Spleen (tissue), 11 donors: ENCODE measurements at regions not wholly inside any gene's neighbourhood (a gene's known extent, or its start where the extent isn't known, plus 50 kb on each side); places are given as distances from the start of the nearest gene placed in this dataset.

Experiments used
- DNase-seq: peaks from one replicate; pipeline ENCODE4 v3.0.0-alpha.2; 2020
- H3K27ac ChIP-seq, 8 donors: fragments of 200-600 bp; sonication (generic) in 7 of 8; 1 replicate in 4 of 8; 2 replicates in 4 of 8; pipeline versions ENCODE4 v1.5.0 to v1.8.0; 2016 to 2021; ENCODE audit warnings: inconsistent platforms in 4 of 8, mild to moderate bottlenecking in 4 of 8, moderate library complexity in 1 of 8
- H3K27me3 ChIP-seq, 7 donors: fragments of 200-600 bp; sonication (generic) in 6 of 7; replicated peaks in 1 of 7; 1 replicate in 4 of 7; 2 replicates in 3 of 7; pipeline versions ENCODE4 v1.5.0 to v1.8.0; 2016 to 2021; ENCODE audit warnings: inconsistent platforms in 3 of 7, mild to moderate bottlenecking in 1 of 7
- H3K36me3 ChIP-seq, 6 donors: fragments of 200-600 bp; sonication (generic) in 5 of 6; 1 replicate in 4 of 6; 2 replicates in 2 of 6; pipeline versions ENCODE4 v1.5.0 to v1.8.0; 2016 to 2021; ENCODE audit warnings: inconsistent platforms in 2 of 6
- H3K4me1 ChIP-seq, 6 donors: fragments of 200-600 bp; sonication (generic) in 5 of 6; 1 replicate in 3 of 6; 2 replicates in 3 of 6; pipeline versions ENCODE4 v1.5.0 to v1.8.0; 2016 to 2021; ENCODE audit warnings: inconsistent platforms in 3 of 6
- H3K4me3 ChIP-seq, 8 donors: fragments of 200-600 bp; sonication (generic) in 7 of 8; 1 replicate in 4 of 8; 2 replicates in 4 of 8; pipeline versions ENCODE4 v1.5.0 to v1.8.0; 2016 to 2021; ENCODE audit warnings: inconsistent platforms in 4 of 8, mild to moderate bottlenecking in 4 of 8, moderate library complexity in 2 of 8
- H3K9me3 ChIP-seq, 8 donors: fragments of 200-600 bp; sonication (generic) in 7 of 8; 1 replicate in 4 of 8; 2 replicates in 4 of 8; pipeline versions ENCODE4 v1.5.0 to v1.8.0; 2016 to 2021; ENCODE audit warnings: inconsistent platforms in 4 of 8
- POLR2A ChIP-seq, 3 donors: fragments of 450-650 bp; IDR thresholded peaks; one replicate each; pipeline ENCODE4 v1.5.1; 2017; ENCODE audit warnings: antibody characterized with exemption in 3 of 3, mild to moderate bottlenecking in 1 of 3
- POLR2AphosphoS5 ChIP-seq, 3 donors: sonication (generic); formaldehyde crosslinking; IDR thresholded peaks; one replicate each; pipeline ENCODE4 v1.5.1; 2017; ENCODE audit warnings: antibody characterized with exemption in 3 of 3
- WGBS, 5 donors: extraction: QIAGEN DNeasy Blood & Tissue Kit in 3 of 5; methylation state at CpG; one replicate each; pipeline versions ENCODE4 v1.1.5 to v1.1.7; 2013 to 2018; 5-methylcytosine and 5-hydroxymethylcytosine counted together
- intact Hi-C: fragments of 100-400 bp; cut with DNase I; formaldehyde crosslinking; loops from one replicate; pipeline ENCODE4 v1.15.0; 2023; ENCODE audit warnings: low total_unique reads
- TF ChIP-seq, protein P1 (sequence below), 11 experiments: fragments of 200-600 bp in 7 of 11; fragments of 450-650 bp in 4 of 11; sonication (generic) in 4 of 11; IDR thresholded peaks in 8 of 11; conservative IDR thresholded peaks in 3 of 11; 1 replicate in 7 of 11; 2 replicates in 4 of 11; pipeline versions ENCODE4 v1.4.0 to v1.8.0; 2016 to 2021; ENCODE audit warnings: antibody characterized with exemption in 11 of 11, inconsistent platforms in 4 of 11, mild to moderate bottlenecking in 1 of 11
- donor health status: healthy with polysubstance abuse.
- donor health status: DM: no; HTN: no; CAD: no; lungs with moderate emphysema.
- donor health status: DM: no; HTN: no; CAD: no.
- donor health status: Bipolar disorder and iron deficiency.
- donor health status: healthy.
- donor health status: DM: no; HTN: no; CAD: no.
- donor health status: DM: yes; HTN: yes; CAD: no.

GRCh38 chr6:109301418-109301817 is 80.8 kb downstream of the CD164 start:
- TF ChIP-seq POLR2A (IDR thresholded peaks at IDR 0.05): no peak
- TF ChIP-seq, protein P1, sequence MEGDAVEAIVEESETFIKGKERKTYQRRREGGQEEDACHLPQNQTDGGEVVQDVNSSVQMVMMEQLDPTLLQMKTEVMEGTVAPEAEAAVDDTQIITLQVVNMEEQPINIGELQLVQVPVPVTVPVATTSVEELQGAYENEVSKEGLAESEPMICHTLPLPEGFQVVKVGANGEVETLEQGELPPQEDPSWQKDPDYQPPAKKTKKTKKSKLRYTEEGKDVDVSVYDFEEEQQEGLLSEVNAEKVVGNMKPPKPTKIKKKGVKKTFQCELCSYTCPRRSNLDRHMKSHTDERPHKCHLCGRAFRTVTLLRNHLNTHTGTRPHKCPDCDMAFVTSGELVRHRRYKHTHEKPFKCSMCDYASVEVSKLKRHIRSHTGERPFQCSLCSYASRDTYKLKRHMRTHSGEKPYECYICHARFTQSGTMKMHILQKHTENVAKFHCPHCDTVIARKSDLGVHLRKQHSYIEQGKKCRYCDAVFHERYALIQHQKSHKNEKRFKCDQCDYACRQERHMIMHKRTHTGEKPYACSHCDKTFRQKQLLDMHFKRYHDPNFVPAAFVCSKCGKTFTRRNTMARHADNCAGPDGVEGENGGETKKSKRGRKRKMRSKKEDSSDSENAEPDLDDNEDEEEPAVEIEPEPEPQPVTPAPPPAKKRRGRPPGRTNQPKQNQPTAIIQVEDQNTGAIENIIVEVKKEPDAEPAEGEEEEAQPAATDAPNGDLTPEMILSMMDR (IDR thresholded peaks at IDR 0.05 in 8 of 11, conservative IDR thresholded peaks at IDR 0.05 in 3 of 11): no peak
- no peak for TF ChIP-seq POLR2AphosphoS5 (IDR thresholded peaks at IDR 0.05)
- DNase-seq: no peak
- no peaks in the 10 kb centered on the region for H3K9me3 ChIP-seq
- H3K4me1 ChIP-seq: peaks cover 5 to 43% (median 28%) of the 10 kb centered on the region in 6 donors
- no peaks in the 10 kb centered on the region for H3K27me3 ChIP-seq
- no peak overlapping the region for H3K4me3 ChIP-seq
- intact Hi-C loops: no loop called here
- WGBS, 5 donors: 61 to 89% (median 75%) methylated on average over 2 of the region's 2 CpGs
- H3K27ac ChIP-seq: no peak overlapping the region
- no peaks in the 10 kb centered on the region for H3K36me3 ChIP-seq

- Histone ChIP-seq H3K36me3 (no peaks in the 10 kb centered on the region), H3K4me1 (peaks cover 5 to 43% (median 28%) of the 10 kb centered on the region in 6 donors), H3K27me3 (no peaks in the 10 kb centered on the region), H3K9me3 (no peaks in the 10 kb centered on the region), H3K4me3 (no peak overlapping the region), H3K27ac (no peak overlapping the region)
- TF ChIP-seq, protein P1 (IDR thresholded peaks at IDR 0.05 in 8 of 11, conservative IDR thresholded peaks at IDR 0.05 in 3 of 11): no peak
- TF ChIP-seq POLR2AphosphoS5 (IDR thresholded peaks at IDR 0.05) (no peak), POLR2A (IDR thresholded peaks at IDR 0.05) (no peak)
- DNase-seq: no peak
- WGBS, 5 donors: 58 to 71% (median 70%) methylated on average over 1 of the region's 1 CpG
- intact Hi-C loops: no loop called here
Observed at GRCh38 chr6:109300874-109301273, 81.4 kb downstream of the CD164 start.

GRCh38 chr6:109299776-109300564 is 82.3 kb downstream of the CD164 start:
- H3K27ac ChIP-seq: peak overlapping the region in 2 of 8 donors; percentile 10 to 20
- no peak overlapping the region for H3K4me3 ChIP-seq
- intact Hi-C loops: no loop called here

GRCh38 chr6:109299265-109299607 is 83.0 kb downstream of the CD164 start:
- 65 to 81% (median 71%) methylated on average over 1 of the region's 1 CpG for WGBS, 5 donors
- no peak overlapping the region for H3K27ac ChIP-seq
- intact Hi-C loops: no loop called here

More at GRCh38 chr6:109299776-109300564, 82.3 kb downstream of the CD164 start:
- TF ChIP-seq POLR2A (IDR thresholded peaks at IDR 0.05): no peak
- TF ChIP-seq, protein P1 (IDR thresholded peaks at IDR 0.05 in 8 of 11, conservative IDR thresholded peaks at IDR 0.05 in 3 of 11): no peak
- no peak for TF ChIP-seq POLR2AphosphoS5 (IDR thresholded peaks at IDR 0.05)
- WGBS, 5 donors: 28 to 37% (median 36%) methylated on average over 7 of the region's 7 CpGs
- H3K36me3 ChIP-seq: no peaks in the 10 kb centered on the region
- H3K27me3 ChIP-seq: no peaks in the 10 kb centered on the region
- no peak for DNase-seq
- no peaks in the 10 kb centered on the region for H3K9me3 ChIP-seq
- peaks cover 5 to 41% (median 26%) of the 10 kb centered on the region in 6 donors for H3K4me1 ChIP-seq

More at GRCh38 chr6:109299265-109299607, 83.0 kb downstream of the CD164 start:
- Histone ChIP-seq H3K36me3 (no peaks in the 10 kb centered on the region), H3K4me1 (peaks cover 0 to 34% (median 19%) of the 10 kb centered on the region in 6 donors), H3K27me3 (peaks cover 0 to 1% (median 0%) of the 10 kb centered on the region in 7 donors), H3K4me3 (no peak overlapping the region), H3K9me3 (no peaks in the 10 kb centered on the region)
- no peak for DNase-seq
- TF ChIP-seq POLR2AphosphoS5 (IDR thresholded peaks at IDR 0.05) (no peak), POLR2A (IDR thresholded peaks at IDR 0.05) (no peak)
- TF ChIP-seq, protein P1 (IDR thresholded peaks at IDR 0.05 in 8 of 11, conservative IDR thresholded peaks at IDR 0.05 in 3 of 11): no peak
